IMR-90 (cell line): ENCODE measurements at regions not wholly inside any gene's neighbourhood (a gene's known extent, or its start where the extent isn't known, plus 50 kb on each side); places are given as distances from the start of the nearest gene placed in this dataset.

Experiments
- CEBPB ChIP-seq: IDR thresholded peaks from 2 replicates; pipeline ENCODE4 v1.6.1; 2012; ENCODE audit warnings: low read depth, low read length, improper control_type of control experiment
- CTCF ChIP-seq: conservative IDR thresholded peaks from 2 replicates; pipeline ENCODE4 v1.5.1; 2012; ENCODE audit warnings: mild to moderate bottlenecking, low read depth, low read length, improper control_type of control experiment
- FOS ChIP-seq: fragments of 150-350 bp; IDR thresholded peaks from 2 replicates; pipeline ENCODE4 v1.6.1; 2016; ENCODE audit warnings: low read depth, low read length
- MXI1 ChIP-seq: IDR thresholded peaks from 2 replicates; pipeline ENCODE4 v1.6.1; 2012; ENCODE audit warnings: low read depth, mild to moderate bottlenecking, low read length, moderate library complexity, borderline replicate concordance
- NFE2L2 ChIP-seq: fragments of 150-350 bp; IDR thresholded peaks from 2 replicates; pipeline ENCODE4 v1.6.1; 2016; ENCODE audit warnings: low read depth, mild to moderate bottlenecking, low read length
- POLR2A ChIP-seq: IDR thresholded peaks from 2 replicates; pipeline ENCODE4 v1.6.1; 2012; ENCODE audit warnings: mild to moderate bottlenecking, low read depth, low read length
- RAD21 ChIP-seq: IDR thresholded peaks from 2 replicates; pipeline ENCODE4 v1.6.1; 2012; ENCODE audit warnings: low read length, improper control_type of control experiment
- SMC3 ChIP-seq: fragments of 150-350 bp; IDR thresholded peaks from 2 replicates; pipeline ENCODE4 v1.6.1; 2016; ENCODE audit warnings: low read depth, mild to moderate bottlenecking, antibody characterized with exemption, low read length, moderate library complexity
- USF2 ChIP-seq: fragments of 150-350 bp; IDR thresholded peaks from 2 replicates; pipeline ENCODE4 v1.6.1; 2017; ENCODE audit warnings: mild to moderate bottlenecking, antibody characterized with exemption, low read length, low read depth

GRCh38 chr10:78394047-78394446 lies 360.4 kb downstream of the RPS24 start:
- TF ChIP-seq CEBPB (no peak), CTCF (no peak), POLR2A (no peak), FOS (no peak), RAD21 (no peak), USF2 (no peak), MXI1 (no peak), SMC3 (no peak), NFE2L2 (no peak)
